ENCODE measurements at regions not wholly inside any gene's neighbourhood (a gene's known extent, or its start where the extent isn't known, plus 50 kb on each side); places are given as distances from the start of the nearest gene placed in this dataset.

DNA sequence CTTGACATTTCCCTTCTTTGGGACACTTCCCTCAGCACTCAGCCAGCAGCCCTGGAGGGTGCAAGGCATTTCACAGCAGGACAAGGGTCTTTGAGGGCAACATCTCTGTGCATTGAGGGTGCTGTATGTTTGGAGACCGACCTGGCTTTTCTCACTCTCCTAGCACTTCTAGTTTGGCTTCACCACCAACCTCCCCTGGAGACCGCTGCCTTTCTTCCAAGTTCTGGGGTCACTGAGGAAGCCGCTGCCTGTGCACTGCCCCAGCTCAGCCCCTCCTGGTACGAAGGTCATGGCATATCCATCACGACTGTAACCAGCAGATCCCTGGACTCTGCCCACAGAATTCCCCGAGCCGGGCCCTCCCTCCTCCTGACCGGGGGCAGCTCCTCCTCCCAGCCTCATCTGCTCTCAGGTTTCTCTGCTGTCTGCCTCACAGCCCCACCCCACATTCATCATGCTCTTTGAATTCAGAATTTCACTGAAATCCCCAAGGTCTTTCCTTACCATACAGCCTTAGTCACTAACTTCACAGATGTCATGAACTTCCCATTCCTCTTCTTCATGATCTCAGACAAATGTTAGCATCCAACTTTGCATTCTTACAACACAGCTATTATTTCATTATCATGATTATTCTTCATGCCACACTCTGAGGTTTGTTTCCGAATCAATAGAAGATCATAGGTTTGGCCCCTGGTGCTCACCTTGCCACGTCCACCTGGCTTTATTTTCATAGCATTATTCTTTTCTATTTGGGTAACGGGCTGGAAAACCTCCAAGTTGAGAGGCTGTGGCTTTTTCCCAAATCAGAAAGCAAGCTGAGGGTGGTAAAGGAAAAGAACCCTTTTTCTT is 113.0 kb upstream of the COPS8 start:
- no peak for TF ChIP-seq POLR2A (IDR thresholded peaks at IDR 0.05; ENCODE audit: control extremely low read depth in 1 of 2, low read depth in 2 of 2, low read length in 2 of 2)
- TF ChIP-seq, protein P1, sequence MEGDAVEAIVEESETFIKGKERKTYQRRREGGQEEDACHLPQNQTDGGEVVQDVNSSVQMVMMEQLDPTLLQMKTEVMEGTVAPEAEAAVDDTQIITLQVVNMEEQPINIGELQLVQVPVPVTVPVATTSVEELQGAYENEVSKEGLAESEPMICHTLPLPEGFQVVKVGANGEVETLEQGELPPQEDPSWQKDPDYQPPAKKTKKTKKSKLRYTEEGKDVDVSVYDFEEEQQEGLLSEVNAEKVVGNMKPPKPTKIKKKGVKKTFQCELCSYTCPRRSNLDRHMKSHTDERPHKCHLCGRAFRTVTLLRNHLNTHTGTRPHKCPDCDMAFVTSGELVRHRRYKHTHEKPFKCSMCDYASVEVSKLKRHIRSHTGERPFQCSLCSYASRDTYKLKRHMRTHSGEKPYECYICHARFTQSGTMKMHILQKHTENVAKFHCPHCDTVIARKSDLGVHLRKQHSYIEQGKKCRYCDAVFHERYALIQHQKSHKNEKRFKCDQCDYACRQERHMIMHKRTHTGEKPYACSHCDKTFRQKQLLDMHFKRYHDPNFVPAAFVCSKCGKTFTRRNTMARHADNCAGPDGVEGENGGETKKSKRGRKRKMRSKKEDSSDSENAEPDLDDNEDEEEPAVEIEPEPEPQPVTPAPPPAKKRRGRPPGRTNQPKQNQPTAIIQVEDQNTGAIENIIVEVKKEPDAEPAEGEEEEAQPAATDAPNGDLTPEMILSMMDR (IDR thresholded peaks at IDR 0.05; ENCODE audit: control extremely low read depth in 1 of 3, insufficient read depth in 1 of 3, low read depth in 1 of 3, low read length in 3 of 3): no peak
- no peak for TF ChIP-seq CREB1 (IDR thresholded peaks at IDR 0.05)
- no peak for TF ChIP-seq CHD2 (IDR thresholded peaks at IDR 0.05; ENCODE audit: low read length)
- no peak for TF ChIP-seq CBX8 (IDR thresholded peaks at IDR 0.05; ENCODE audit: borderline replicate concordance, low read depth, low read length)
- TF ChIP-seq, protein P2, sequence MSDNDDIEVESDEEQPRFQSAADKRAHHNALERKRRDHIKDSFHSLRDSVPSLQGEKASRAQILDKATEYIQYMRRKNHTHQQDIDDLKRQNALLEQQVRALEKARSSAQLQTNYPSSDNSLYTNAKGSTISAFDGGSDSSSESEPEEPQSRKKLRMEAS (IDR thresholded peaks at IDR 0.05): no peak
- no peak for TF ChIP-seq EGR1 (IDR thresholded peaks at IDR 0.05; ENCODE audit: borderline replicate concordance, low read depth, low read length)
- TF ChIP-seq TBP (IDR thresholded peaks at IDR 0.05; ENCODE audit: low read depth, low read length): no peak
- TF ChIP-seq FOSL1 (IDR thresholded peaks at IDR 0.05; ENCODE audit: insufficient read depth, low read depth, low read length): no peak
- no peak for TF ChIP-seq SIRT6 (IDR thresholded peaks at IDR 0.05; ENCODE audit: low read length)
- no peak for TF ChIP-seq GABPA (IDR thresholded peaks at IDR 0.05; ENCODE audit: borderline replicate concordance, insufficient read depth, low read length)
- no peak for TF ChIP-seq POLR2AphosphoS5 (IDR thresholded peaks at IDR 0.05; ENCODE audit: low read depth, low read length)
- TF ChIP-seq KDM1A (IDR thresholded peaks at IDR 0.05; ENCODE audit: borderline replicate concordance, low read length): no peak

All from H1 (cell line).